ENCODE measurements at regions not wholly inside any gene's neighbourhood (a gene's known extent, or its start where the extent isn't known, plus 50 kb on each side); places are given as distances from the start of the nearest gene placed in this dataset.

GRCh38 chr22:23495614-23496444 is 84.3 kb downstream of the IGLL1 start:
- H2BK5ac ChIP-seq (ENCODE audit: low read depth, low read length, poor library complexity, severe bottlenecking) = no peak overlapping the region
- POLR2A ChIA-PET (ENCODE audit: unreplicated experiment) = no interaction called here
- H4K8ac ChIP-seq (ENCODE audit: low read depth in 2 of 2, low read length in 2 of 2) = no peak overlapping the region
- H2BK20ac ChIP-seq (ENCODE audit: low read depth, low read length) = no peak overlapping the region
- no peak overlapping the region for H2BK15ac ChIP-seq (ENCODE audit: low read depth, low read length)
- H4K20me1 ChIP-seq (ENCODE audit: insufficient read depth, low read length) = no peaks in the 10 kb centered on the region
- H3K27me3 ChIP-seq (ENCODE audit: control insufficient read depth, insufficient read depth, low read length) = peaks cover 12% of the 10 kb centered on the region
- H2AK9ac ChIP-seq (replicated peaks; ENCODE audit: low read depth, low read length, poor library complexity) = no peak overlapping the region
- intact Hi-C loops (cut with micrococcal nuclease) = no loop called here
- H3K4ac ChIP-seq (ENCODE audit: low read depth, low read length) = no peak overlapping the region
- CTCF ChIA-PET = no interaction called here
- no CpG with 5 or more reads among the region's 10 CpGs for WGBS, 2 experiments (ENCODE audit: extremely low coverage in 2 of 2, insufficient read length in 1 of 2)
- no peaks in the 10 kb centered on the region for H3K9me1 ChIP-seq (ENCODE audit: insufficient read depth, low read length)
- in situ Hi-C loops (cut with MboI; ENCODE audit: low sequenced_read_pairs) = no loop called here
- no peaks in the 10 kb centered on the region for H3K9me3 ChIP-seq (ENCODE audit: control insufficient read depth, insufficient read depth, low read length)
- no peak overlapping the region for H3K27ac ChIP-seq (ENCODE audit: insufficient read depth, low read length)
- no peak for TF ChIP-seq BHLHE40 (IDR thresholded peaks at IDR 0.05; ENCODE audit: low read depth, low read length)
- no peak for TF ChIP-seq CHD1 (IDR thresholded peaks at IDR 0.05; ENCODE audit: low read depth, low read length)
- no peak for TF ChIP-seq RCOR1 (IDR thresholded peaks at IDR 0.05; ENCODE audit: insufficient replicate concordance, low read length)
- no peak for TF ChIP-seq USF2 (IDR thresholded peaks at IDR 0.05; ENCODE audit: low read depth, low read length)
- no peak for TF ChIP-seq CEBPB (IDR thresholded peaks at IDR 0.05; ENCODE audit: low read depth, low read length)
- no peak for TF ChIP-seq CTCF (conservative IDR thresholded peaks at IDR 0.05; ENCODE audit: low read depth, low read length)
- H2AK5ac ChIP-seq (ENCODE audit: low read depth, low read length) = no peak overlapping the region
- H3K4me3 ChIP-seq (ENCODE audit: insufficient read depth, low read depth, low read length) = no peak overlapping the region
- no peaks in the 10 kb centered on the region for H3K36me3 ChIP-seq (ENCODE audit: control insufficient read depth, insufficient read depth, low read length)
- H4K91ac ChIP-seq (ENCODE audit: insufficient read depth, low read depth, low read length) = no peak overlapping the region
- no peak overlapping the region for H3K14ac ChIP-seq (replicated peaks; ENCODE audit: low read depth, low read length)
- no peak overlapping the region for H3K18ac ChIP-seq (ENCODE audit: low read depth, low read length)
- H3K9ac ChIP-seq (ENCODE audit: low read depth, low read length) = no peak overlapping the region
- H3K4me1 ChIP-seq (ENCODE audit: control insufficient read depth, insufficient read depth, low read length) = no peaks in the 10 kb centered on the region
- dilution Hi-C loops (cut with HindIII; ENCODE audit: low sequenced_read_pairs, unreplicated experiment) = no loop called here
- no peak overlapping the region for H4K5ac ChIP-seq (ENCODE audit: low read depth, low read length)
- no peak overlapping the region for H3K56ac ChIP-seq (ENCODE audit: extremely low read depth, insufficient read depth, low read length)
- no TSS peak for BruUV-seq (replicated peaks)
- no peak overlapping the region for H2AFZ ChIP-seq (replicated peaks; ENCODE audit: low read length, poor library complexity)
- no peak overlapping the region for H3K4me2 ChIP-seq (ENCODE audit: low read depth, low read length)
- H2BK120ac ChIP-seq (ENCODE audit: low read depth, low read length) = no peak overlapping the region
- ATAC-seq (ENCODE audit: low read depth) (no peak), DNase-seq (no peak)
- H3K23ac ChIP-seq (ENCODE audit: low read depth, low read length) = no peak overlapping the region
- H3K79me1 ChIP-seq (ENCODE audit: low read depth in 1 of 2, low read length in 2 of 2) = no peaks in the 10 kb centered on the region

All from IMR-90 (cell line).